Chondrocyte (in vitro differentiated cells): ENCODE measurements at regions not wholly inside any gene's neighbourhood (a gene's known extent, or its start where the extent isn't known, plus 50 kb on each side); places are given as distances from the start of the nearest gene placed in this dataset.

Experiments
- DNase-seq: peaks from one replicate; pipeline ENCODE4 v3.0.0; 2021; ENCODE audit warnings: mixed read lengths, low spot score
- H3K27ac Mint-ChIP-seq: one replicate; pipeline ENCODE4 v1.8.0; 2021; ENCODE audit warnings: mild to moderate bottlenecking, moderate library complexity, mixed read lengths; ENCODE audit not compliant: unreplicated experiment
- H3K27me3 Mint-ChIP-seq: 2 replicates; pipeline ENCODE4 v1.8.0; 2021; ENCODE audit warnings: low read depth, mixed read lengths
- H3K36me3 Mint-ChIP-seq: 2 replicates; pipeline ENCODE4 v1.8.0; 2021; ENCODE audit warnings: low read depth, mixed read lengths
- H3K4me1 Mint-ChIP-seq: 2 replicates; pipeline ENCODE4 v1.8.0; 2021; ENCODE audit warnings: low read depth, mild to moderate bottlenecking, mixed read lengths
- H3K4me3 Mint-ChIP-seq: one replicate; pipeline ENCODE4 v1.8.0; 2021; ENCODE audit warnings: mild to moderate bottlenecking, moderate library complexity, mixed read lengths; ENCODE audit not compliant: unreplicated experiment
- H3K9me3 Mint-ChIP-seq: 2 replicates; pipeline ENCODE4 v1.8.0; 2021; ENCODE audit warnings: low read depth, mixed read lengths
- CTCF ChIP-seq: fragments of 200-600 bp; sonication (generic); IDR thresholded peaks from 2 replicates; pipeline ENCODE4 v1.5.0; 2021; ENCODE audit warnings: antibody characterized with exemption, mild to moderate bottlenecking, moderate library complexity

GRCh38 chr11:130581646-130582045, 133.2 kb downstream of the ADAMTS15 start:
- peak overlapping the region; percentile 97 for H3K27ac Mint-ChIP-seq
- no peak for DNase-seq

GRCh38 chr11:130582176-130582575, 133.7 kb downstream of the ADAMTS15 start:
- no peak for TF ChIP-seq CTCF
- H3K4me1 Mint-ChIP-seq: peaks cover 72% of the 10 kb centered on the region
- peaks cover 3% of the 10 kb centered on the region for H3K9me3 Mint-ChIP-seq
- no peak for DNase-seq
- no peak overlapping the region for H3K4me3 Mint-ChIP-seq
- H3K27me3 Mint-ChIP-seq: no peaks in the 10 kb centered on the region
- H3K27ac Mint-ChIP-seq: peak overlapping the region; percentile 97
- H3K36me3 Mint-ChIP-seq: no peaks in the 10 kb centered on the region

More at GRCh38 chr11:130581646-130582045, 133.2 kb downstream of the ADAMTS15 start:
- peaks cover 72% of the 10 kb centered on the region for H3K4me1 Mint-ChIP-seq
- H3K36me3 Mint-ChIP-seq: no peaks in the 10 kb centered on the region
- TF ChIP-seq CTCF: peak; percentile 61
- H3K4me3 Mint-ChIP-seq: no peak overlapping the region
- H3K27me3 Mint-ChIP-seq: no peaks in the 10 kb centered on the region
- H3K9me3 Mint-ChIP-seq: peaks cover 3% of the 10 kb centered on the region

- no peaks in the 10 kb centered on the region for H3K36me3 Mint-ChIP-seq
- peaks cover 3% of the 10 kb centered on the region for H3K9me3 Mint-ChIP-seq
- DNase-seq: no peak
- H3K4me3 Mint-ChIP-seq: no peak overlapping the region
- TF ChIP-seq CTCF: no peak
- H3K27ac Mint-ChIP-seq: no peak overlapping the region
- peaks cover 66% of the 10 kb centered on the region for H3K4me1 Mint-ChIP-seq
- H3K27me3 Mint-ChIP-seq: no peaks in the 10 kb centered on the region
Observed at GRCh38 chr11:130582981-130583380, 134.5 kb downstream of the ADAMTS15 start.

- Mint-ChIP-seq H3K27ac (no peak overlapping the region), H3K27me3 (no peaks in the 10 kb centered on the region), H3K9me3 (peaks cover 3% of the 10 kb centered on the region), H3K4me3 (no peak overlapping the region), H3K36me3 (no peaks in the 10 kb centered on the region), H3K4me1 (peaks cover 58% of the 10 kb centered on the region)
- no peak for DNase-seq
- no peak for TF ChIP-seq CTCF
Observed at GRCh38 chr11:130583801-130584211, 135.4 kb downstream of the ADAMTS15 start.

- Mint-ChIP-seq H3K9me3 (peaks cover 3% of the 10 kb centered on the region), H3K36me3 (no peaks in the 10 kb centered on the region), H3K4me3 (no peak overlapping the region), H3K27ac (peak overlapping the region; percentile 92), H3K4me1 (peaks cover 46% of the 10 kb centered on the region), H3K27me3 (no peaks in the 10 kb centered on the region)
- no peak for DNase-seq
- no peak for TF ChIP-seq CTCF
Observed at GRCh38 chr11:130585545-130585944, 137.1 kb downstream of the ADAMTS15 start.
